H1 (cell line): ENCODE measurements at regions not wholly inside any gene's neighbourhood (a gene's known extent, or its start where the extent isn't known, plus 50 kb on each side); places are given as distances from the start of the nearest gene placed in this dataset.

Experiments
- CTCF ChIA-PET: fragments of 300-600 bp; sonication (Branson Sonifier 250); formaldehyde crosslinking; loops from one replicate; lab custom pipeline; 2021; ENCODE audit not compliant: partially characterized antibody; lab: Charles Lee
- POLR2A ChIA-PET: fragments of 300-600 bp; sonication (Branson Sonifier 250); formaldehyde crosslinking; loops from one replicate; lab custom pipeline; 2021; ENCODE audit warnings: inconsistent platforms; ENCODE audit not compliant: partially characterized antibody; lab: Charles Lee
- DNase-seq, 2 experiments: peaks; one replicate each; pipeline versions ENCODE4 v3.0.0 to v3.0.0-alpha.2; 2010 to 2022; ENCODE audit warnings: low spot score in 2 of 2, low read depth in 1 of 2, mixed read lengths in 1 of 2
- FAIRE-seq: peaks from 2 replicates; lab custom pipeline; 2011; peaks lifted over from hg19 to GRCh38; lab: Jason Lieb, UNC
- H2AFZ ChIP-seq: 2 replicates; pipeline ENCODE4 v1.8.1; 2012; ENCODE audit warnings: low read length, inconsistent platforms
- H2AK5ac ChIP-seq: 2 replicates; pipeline ENCODE4 v1.6.1; 2013; ENCODE audit warnings: low read depth, low read length
- H2BK120ac ChIP-seq: replicated peaks from 2 replicates; pipeline ENCODE3; 2013; ENCODE audit warnings: low read depth, low read length, inconsistent platforms
- H2BK12ac ChIP-seq: 2 replicates; pipeline ENCODE4 v1.6.1; 2013; ENCODE audit warnings: low read depth, low read length
- H2BK15ac ChIP-seq: 2 replicates; pipeline ENCODE4 v1.6.1; 2013; ENCODE audit warnings: low read length
- H2BK20ac ChIP-seq: 2 replicates; pipeline ENCODE4 v1.6.1; 2013; ENCODE audit warnings: low read length
- H2BK5ac ChIP-seq: 2 replicates; pipeline ENCODE4 v1.6.1; 2013; ENCODE audit warnings: low read depth, low read length
- H3K14ac ChIP-seq: 2 replicates; pipeline ENCODE4 v1.6.1; 2013; ENCODE audit warnings: inconsistent platforms; ENCODE audit not compliant: insufficient read length
- H3K18ac ChIP-seq: 2 replicates; pipeline ENCODE4 v1.6.1; 2013; ENCODE audit warnings: low read length; ENCODE audit errors: extremely low read depth
- H3K23ac ChIP-seq: 2 replicates; pipeline ENCODE4 v1.6.1; 2013; ENCODE audit warnings: inconsistent platforms; ENCODE audit not compliant: insufficient read length
- H3K23me2 ChIP-seq: 2 replicates; pipeline ENCODE4 v1.6.1; 2013; ENCODE audit warnings: low read depth, low read length
- H3K27ac ChIP-seq: 2 replicates; pipeline ENCODE4 v1.6.1; 2011; ENCODE audit warnings: low read depth, low read length, inconsistent platforms
- H3K27me3 ChIP-seq, 4 experiments: replicated peaks in 1 of 4; 1 replicate in 1 of 4; 2 replicates in 3 of 4; pipeline versions ENCODE4 v1.6.1 to v1.8.1; 2011 to 2013; ENCODE audit warnings: low read length in 3 of 4, mild to moderate bottlenecking in 3 of 4, inconsistent platforms in 2 of 4, mixed read lengths in 2 of 4, moderate library complexity in 1 of 4; ENCODE audit not compliant: control insufficient read depth in 3 of 4, insufficient read depth in 3 of 4; ENCODE audit errors: extremely low read depth in 1 of 4
- H3K36me3 ChIP-seq, 4 experiments: 2 replicates each; pipeline versions ENCODE4 v1.6.1 to v1.8.1; 2011 to 2013; ENCODE audit warnings: mild to moderate bottlenecking in 4 of 4, low read length in 3 of 4, moderate library complexity in 2 of 4, control low read depth in 1 of 4, inconsistent platforms in 1 of 4; ENCODE audit not compliant: insufficient read depth in 4 of 4, control insufficient read depth in 2 of 4
- H3K4ac ChIP-seq: replicated peaks from 2 replicates; pipeline ENCODE3; 2013; ENCODE audit warnings: low read length, low read depth, mixed read lengths, inconsistent platforms; ENCODE audit not compliant: insufficient read length
- H3K4me1 ChIP-seq, 4 experiments: replicated peaks in 1 of 4; 1 replicate in 1 of 4; 2 replicates in 3 of 4; pipeline versions ENCODE4 v1.6.1 to v1.8.1; 2011 to 2013; ENCODE audit warnings: low read length in 3 of 4, inconsistent platforms in 2 of 4, mixed read lengths in 1 of 4; ENCODE audit not compliant: insufficient read depth in 4 of 4, control insufficient read depth in 3 of 4
- H3K4me2 ChIP-seq, 2 experiments: 2 replicates each; pipeline versions ENCODE4 v1.6.1 to v1.8.1; 2011 to 2013; ENCODE audit warnings: low read depth in 2 of 2, low read length in 2 of 2, control low read depth in 1 of 2, inconsistent platforms in 1 of 2, mild to moderate bottlenecking in 1 of 2; ENCODE audit not compliant: insufficient read depth in 1 of 2
- H3K4me3 ChIP-seq, 4 experiments: fragments of 200-600, 300-600 bp in 1 of 4; sonication (generic), shearing (Covaris generic), sonication (Bioruptor Twin) in 1 of 4; 2 replicates each; pipeline versions ENCODE4 v1.5.1 to v1.8.1; 2011 to 2016; ENCODE audit warnings: low read length in 4 of 4, low read depth in 3 of 4, control low read depth in 2 of 4, inconsistent platforms in 2 of 4, mild to moderate bottlenecking in 2 of 4, mixed read lengths in 1 of 4, moderate library complexity in 1 of 4; ENCODE audit not compliant: insufficient read depth in 2 of 4; ENCODE audit errors: extremely low read depth in 1 of 4
- H3K56ac ChIP-seq: replicated peaks from 2 replicates; pipeline ENCODE3; 2013; ENCODE audit warnings: low read depth, mild to moderate bottlenecking, mixed read lengths, low read length, inconsistent platforms; ENCODE audit not compliant: insufficient read length
- H3K79me1 ChIP-seq: 2 replicates; pipeline ENCODE4 v1.6.1; 2013; ENCODE audit warnings: low read depth, low read length, control low read depth
- H3K79me2 ChIP-seq, 2 experiments: 2 replicates each; pipeline versions ENCODE4 v1.6.1 to v1.8.1; 2012 to 2013; ENCODE audit warnings: low read length in 2 of 2, mild to moderate bottlenecking in 2 of 2, inconsistent platforms in 1 of 2; ENCODE audit not compliant: insufficient read depth in 2 of 2, control insufficient read depth in 1 of 2
- H3K9ac ChIP-seq, 4 experiments: replicated peaks in 1 of 4; 1 replicate in 1 of 4; 2 replicates in 3 of 4; pipeline versions ENCODE4 v1.6.1 to v1.8.1; 2011 to 2013; ENCODE audit warnings: low read depth in 3 of 4, low read length in 3 of 4, control low read depth in 2 of 4, mild to moderate bottlenecking in 2 of 4, moderate library complexity in 2 of 4, inconsistent platforms in 1 of 4; ENCODE audit errors: extremely low read depth in 1 of 4
- H3K9me3 ChIP-seq, 2 experiments: 2 replicates each; pipeline versions ENCODE4 v1.6.1 to v1.8.1; 2012 to 2013; ENCODE audit warnings: mild to moderate bottlenecking in 2 of 2, moderate library complexity in 2 of 2, control low read depth in 1 of 2, inconsistent platforms in 1 of 2, low read depth in 1 of 2, low read length in 1 of 2, mixed read lengths in 1 of 2; ENCODE audit not compliant: insufficient read depth in 2 of 2
- H4K20me1 ChIP-seq, 2 experiments: replicated peaks in 1 of 2; 2 replicates each; pipeline versions ENCODE3 to v1.8.1; 2011 to 2013; ENCODE audit warnings: inconsistent platforms in 2 of 2, low read length in 2 of 2, mild to moderate bottlenecking in 1 of 2; ENCODE audit not compliant: insufficient read depth in 2 of 2, control insufficient read depth in 1 of 2
- H4K5ac ChIP-seq: 2 replicates; pipeline ENCODE4 v1.6.1; 2013; ENCODE audit warnings: low read length, low read depth, mixed read lengths, inconsistent platforms; ENCODE audit not compliant: insufficient read length
- H4K8ac ChIP-seq: 2 replicates; pipeline ENCODE4 v1.8.0; 2013; ENCODE audit warnings: mild to moderate bottlenecking, moderate library complexity, low read length, inconsistent platforms; ENCODE audit not compliant: insufficient read depth; ENCODE audit errors: extremely low read depth
- H4K91ac ChIP-seq: replicated peaks from 2 replicates; pipeline ENCODE3; 2013; ENCODE audit warnings: low read length, mixed read lengths, inconsistent platforms; ENCODE audit not compliant: insufficient read length
- CBX8 ChIP-seq: fragments of 300-800, 300-1000 bp; sonication (generic); IDR thresholded peaks from 2 replicates; pipeline ENCODE4 v1.7.1; 2016; ENCODE audit warnings: low read depth, low read length, borderline replicate concordance
- EGR1 ChIP-seq: IDR thresholded peaks from 2 replicates; pipeline ENCODE4 v1.6.1; 2011; ENCODE audit warnings: low read depth, low read length, borderline replicate concordance
- GABPA ChIP-seq: IDR thresholded peaks from 2 replicates; pipeline ENCODE4 v1.6.1; 2011; ENCODE audit warnings: mild to moderate bottlenecking, low read length, moderate library complexity, borderline replicate concordance; ENCODE audit not compliant: insufficient read depth
- JUN ChIP-seq: IDR thresholded peaks from 2 replicates; pipeline ENCODE4 v1.6.1; 2011; ENCODE audit warnings: low read depth, mild to moderate bottlenecking, improper control_type of control experiment, low read length
- NANOG ChIP-seq: IDR thresholded peaks from 2 replicates; pipeline ENCODE4 v1.6.1; 2011; ENCODE audit warnings: low read length, low read depth, mild to moderate bottlenecking, inconsistent platforms; ENCODE audit not compliant: insufficient read depth, poor library complexity, severe bottlenecking
- RBBP5 ChIP-seq: IDR thresholded peaks from 2 replicates; pipeline ENCODE4 v1.7.1; 2012; ENCODE audit warnings: low read depth, mild to moderate bottlenecking, inconsistent platforms, low read length, moderate library complexity, borderline replicate concordance
- RNF2 ChIP-seq: fragments of 200-900, 300-1000 bp; sonication (generic); IDR thresholded peaks from 2 replicates; pipeline ENCODE4 v1.7.1; 2016; ENCODE audit warnings: borderline replicate concordance, low read depth, mild to moderate bottlenecking, antibody characterized with exemption, low read length; ENCODE audit not compliant: poor library complexity, severe bottlenecking; ENCODE audit errors: missing control alignments
- RXRA ChIP-seq: IDR thresholded peaks from 2 replicates; pipeline ENCODE4 v1.6.1; 2011; ENCODE audit warnings: low read depth, mild to moderate bottlenecking, low read length, moderate library complexity; ENCODE audit not compliant: insufficient read depth
- SAP30 ChIP-seq: fragments of 300-600 bp; sonication (generic); IDR thresholded peaks from 2 replicates; pipeline ENCODE4 v1.7.1; 2012; ENCODE audit warnings: low read length, moderate library complexity, mild to moderate bottlenecking, inconsistent platforms; ENCODE audit not compliant: insufficient read depth, insufficient replicate concordance
- SIX5 ChIP-seq: IDR thresholded peaks from 2 replicates; pipeline ENCODE4 v1.6.1; 2011; ENCODE audit warnings: mild to moderate bottlenecking, low read depth, low read length
- SP2 ChIP-seq: IDR thresholded peaks from 2 replicates; pipeline ENCODE4 v1.6.1; 2012; ENCODE audit warnings: mild to moderate bottlenecking, low read length, inconsistent platforms
- ZNF274 ChIP-seq: IDR thresholded peaks from 2 replicates; pipeline ENCODE4 v1.7.0; 2012; ENCODE audit warnings: low read length, borderline replicate concordance; ENCODE audit errors: extremely low read depth
- WGBS, 2 experiments: shearing (Covaris generic) in 1 of 2; methylation state at CpG; one replicate each; pipeline versions ENCODE4 v1.1.6 to v1.1.7; 2013 to 2015; ENCODE audit warnings: low lambda C conversion rate in 2 of 2, mixed read lengths in 2 of 2, inconsistent platforms in 1 of 2, low coverage in 1 of 2, missing lambda C conversion rate in 1 of 2; ENCODE audit not compliant: insufficient replicate concordance in 2 of 2, insufficient coverage in 1 of 2, insufficient read length in 1 of 2; ENCODE audit errors: extremely low coverage in 1 of 2, missing lambda C conversion rate in 1 of 2; 5-methylcytosine and 5-hydroxymethylcytosine counted together
- TF ChIP-seq, protein P1 (sequence below): IDR thresholded peaks from 2 replicates; pipeline ENCODE4 v1.6.1; 2011; ENCODE audit warnings: low read length, improper control_type of control experiment

DNA sequence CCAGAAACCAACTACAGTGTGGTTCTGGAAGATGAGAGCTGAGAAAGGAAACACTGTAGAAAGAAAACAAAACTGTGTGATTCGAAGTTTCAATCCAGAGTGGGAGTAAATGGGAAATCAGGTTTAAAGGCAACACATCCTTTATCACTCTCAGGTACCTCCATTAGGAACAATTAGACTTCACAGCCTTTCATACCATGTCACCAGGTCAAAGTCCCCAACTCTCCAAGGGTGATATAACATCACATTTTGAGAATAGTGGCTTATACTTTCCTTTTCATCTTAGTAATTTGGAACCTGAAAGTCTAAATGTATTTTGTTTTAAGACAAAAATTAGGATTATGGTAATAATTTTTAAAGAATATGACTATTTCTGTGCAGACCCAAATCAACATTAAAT lies 194.9 kb upstream of the WWC1 start:
- no peak overlapping the region for H4K91ac ChIP-seq
- no peak for FAIRE-seq
- no peak overlapping the region for H3K56ac ChIP-seq
- no peak overlapping the region for H2BK12ac ChIP-seq
- no peaks in the 10 kb centered on the region for H4K20me1 ChIP-seq
- whole genome bisulfite sequencing, 2 experiments, result 81% methylated on average over 1 of the region's 1 CpG; no CpG with 5 or more reads in 1 of the 2 experiments
- H4K8ac ChIP-seq, result no peak overlapping the region
- no peaks in the 10 kb centered on the region for H3K79me1 ChIP-seq
- H3K4ac ChIP-seq, result no peak overlapping the region
- no peak overlapping the region for H3K9ac ChIP-seq
- ChIA-PET CTCF (interaction anchor here (1.2 to 2.7 kb wide), 2 partner anchors 20 to 36 kb away, joined by 3 to 10 read pairs; no protein-coding TSS in a partner anchor), POLR2A (no interaction called here)
- H3K14ac ChIP-seq, result no peak overlapping the region
- no peak overlapping the region for H2BK20ac ChIP-seq
- no peak overlapping the region for H4K5ac ChIP-seq
- no peak overlapping the region for H2BK5ac ChIP-seq
- H3K23me2 ChIP-seq, result no peaks in the 10 kb centered on the region
- H3K23ac ChIP-seq, result no peak overlapping the region
- H3K4me1 ChIP-seq, result no peaks in the 10 kb centered on the region
- no peak overlapping the region for H3K27ac ChIP-seq
- no peak overlapping the region for H2BK15ac ChIP-seq
- no peak overlapping the region for H2AK5ac ChIP-seq
- H3K9me3 ChIP-seq, result no peaks in the 10 kb centered on the region
- no peaks in the 10 kb centered on the region for H3K27me3 ChIP-seq
- no peak overlapping the region for H2BK120ac ChIP-seq
- H2AFZ ChIP-seq, result no peak overlapping the region
- H3K18ac ChIP-seq, result no peak overlapping the region
- no peaks in the 10 kb centered on the region for H3K79me2 ChIP-seq
- H3K4me2 ChIP-seq, result no peak overlapping the region
- DNase-seq, result no peak
- H3K4me3 ChIP-seq, result no peak overlapping the region
- no peaks in the 10 kb centered on the region for H3K36me3 ChIP-seq
- TF ChIP-seq JUN (no peak), GABPA (no peak), SIX5 (no peak), RNF2 (no peak), CBX8 (no peak), SP2 (no peak), RXRA (no peak), RBBP5 (no peak), SAP30 (no peak), ZNF274 (no peak), EGR1 (no peak), NANOG (no peak)
- TF ChIP-seq, protein P1, sequence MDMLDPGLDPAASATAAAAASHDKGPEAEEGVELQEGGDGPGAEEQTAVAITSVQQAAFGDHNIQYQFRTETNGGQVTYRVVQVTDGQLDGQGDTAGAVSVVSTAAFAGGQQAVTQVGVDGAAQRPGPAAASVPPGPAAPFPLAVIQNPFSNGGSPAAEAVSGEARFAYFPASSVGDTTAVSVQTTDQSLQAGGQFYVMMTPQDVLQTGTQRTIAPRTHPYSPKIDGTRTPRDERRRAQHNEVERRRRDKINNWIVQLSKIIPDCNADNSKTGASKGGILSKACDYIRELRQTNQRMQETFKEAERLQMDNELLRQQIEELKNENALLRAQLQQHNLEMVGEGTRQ, result no peak
